H1 (cell line): ENCODE measurements at regions not wholly inside any gene's neighbourhood (a gene's known extent, or its start where the extent isn't known, plus 50 kb on each side); places are given as distances from the start of the nearest gene placed in this dataset.

Source experiments
- CTCF ChIA-PET: fragments of 300-600 bp; sonication (Branson Sonifier 250); formaldehyde crosslinking; loops from one replicate; lab custom pipeline; 2021; ENCODE audit not compliant: partially characterized antibody; lab: Charles Lee
- POLR2A ChIA-PET: fragments of 300-600 bp; sonication (Branson Sonifier 250); formaldehyde crosslinking; loops from one replicate; lab custom pipeline; 2021; ENCODE audit warnings: inconsistent platforms; ENCODE audit not compliant: partially characterized antibody; lab: Charles Lee
- DNase-seq, 2 experiments: peaks; one replicate each; pipeline versions ENCODE4 v3.0.0 to v3.0.0-alpha.2; 2010 to 2022; ENCODE audit warnings: low spot score in 2 of 2, low read depth in 1 of 2, mixed read lengths in 1 of 2
- FAIRE-seq: peaks from 2 replicates; lab custom pipeline; 2011; peaks lifted over from hg19 to GRCh38; lab: Jason Lieb, UNC
- H2AFZ ChIP-seq: 2 replicates; pipeline ENCODE4 v1.8.1; 2012; ENCODE audit warnings: low read length, inconsistent platforms
- H2AK5ac ChIP-seq: 2 replicates; pipeline ENCODE4 v1.6.1; 2013; ENCODE audit warnings: low read depth, low read length
- H2BK120ac ChIP-seq: replicated peaks from 2 replicates; pipeline ENCODE3; 2013; ENCODE audit warnings: low read depth, low read length, inconsistent platforms
- H2BK12ac ChIP-seq: 2 replicates; pipeline ENCODE4 v1.6.1; 2013; ENCODE audit warnings: low read depth, low read length
- H2BK15ac ChIP-seq: 2 replicates; pipeline ENCODE4 v1.6.1; 2013; ENCODE audit warnings: low read length
- H2BK20ac ChIP-seq: 2 replicates; pipeline ENCODE4 v1.6.1; 2013; ENCODE audit warnings: low read length
- H2BK5ac ChIP-seq: 2 replicates; pipeline ENCODE4 v1.6.1; 2013; ENCODE audit warnings: low read depth, low read length
- H3K14ac ChIP-seq: 2 replicates; pipeline ENCODE4 v1.6.1; 2013; ENCODE audit warnings: inconsistent platforms; ENCODE audit not compliant: insufficient read length
- H3K18ac ChIP-seq: 2 replicates; pipeline ENCODE4 v1.6.1; 2013; ENCODE audit warnings: low read length; ENCODE audit errors: extremely low read depth
- H3K23ac ChIP-seq: 2 replicates; pipeline ENCODE4 v1.6.1; 2013; ENCODE audit warnings: inconsistent platforms; ENCODE audit not compliant: insufficient read length
- H3K23me2 ChIP-seq: 2 replicates; pipeline ENCODE4 v1.6.1; 2013; ENCODE audit warnings: low read depth, low read length
- H3K27ac ChIP-seq: 2 replicates; pipeline ENCODE4 v1.6.1; 2011; ENCODE audit warnings: low read depth, low read length, inconsistent platforms
- H3K27me3 ChIP-seq, 4 experiments: replicated peaks in 1 of 4; 1 replicate in 1 of 4; 2 replicates in 3 of 4; pipeline versions ENCODE4 v1.6.1 to v1.8.1; 2011 to 2013; ENCODE audit warnings: low read length in 3 of 4, mild to moderate bottlenecking in 3 of 4, inconsistent platforms in 2 of 4, mixed read lengths in 2 of 4, moderate library complexity in 1 of 4; ENCODE audit not compliant: control insufficient read depth in 3 of 4, insufficient read depth in 3 of 4; ENCODE audit errors: extremely low read depth in 1 of 4
- H3K36me3 ChIP-seq, 4 experiments: 2 replicates each; pipeline versions ENCODE4 v1.6.1 to v1.8.1; 2011 to 2013; ENCODE audit warnings: mild to moderate bottlenecking in 4 of 4, low read length in 3 of 4, moderate library complexity in 2 of 4, control low read depth in 1 of 4, inconsistent platforms in 1 of 4; ENCODE audit not compliant: insufficient read depth in 4 of 4, control insufficient read depth in 2 of 4
- H3K4ac ChIP-seq: replicated peaks from 2 replicates; pipeline ENCODE3; 2013; ENCODE audit warnings: low read length, low read depth, mixed read lengths, inconsistent platforms; ENCODE audit not compliant: insufficient read length
- H3K4me1 ChIP-seq, 4 experiments: replicated peaks in 1 of 4; 1 replicate in 1 of 4; 2 replicates in 3 of 4; pipeline versions ENCODE4 v1.6.1 to v1.8.1; 2011 to 2013; ENCODE audit warnings: low read length in 3 of 4, inconsistent platforms in 2 of 4, mixed read lengths in 1 of 4; ENCODE audit not compliant: insufficient read depth in 4 of 4, control insufficient read depth in 3 of 4
- H3K4me2 ChIP-seq, 2 experiments: 2 replicates each; pipeline versions ENCODE4 v1.6.1 to v1.8.1; 2011 to 2013; ENCODE audit warnings: low read depth in 2 of 2, low read length in 2 of 2, control low read depth in 1 of 2, inconsistent platforms in 1 of 2, mild to moderate bottlenecking in 1 of 2; ENCODE audit not compliant: insufficient read depth in 1 of 2
- H3K4me3 ChIP-seq, 4 experiments: fragments of 200-600, 300-600 bp in 1 of 4; sonication (generic), shearing (Covaris generic), sonication (Bioruptor Twin) in 1 of 4; 2 replicates each; pipeline versions ENCODE4 v1.5.1 to v1.8.1; 2011 to 2016; ENCODE audit warnings: low read length in 4 of 4, low read depth in 3 of 4, control low read depth in 2 of 4, inconsistent platforms in 2 of 4, mild to moderate bottlenecking in 2 of 4, mixed read lengths in 1 of 4, moderate library complexity in 1 of 4; ENCODE audit not compliant: insufficient read depth in 2 of 4; ENCODE audit errors: extremely low read depth in 1 of 4
- H3K56ac ChIP-seq: replicated peaks from 2 replicates; pipeline ENCODE3; 2013; ENCODE audit warnings: low read depth, mild to moderate bottlenecking, mixed read lengths, low read length, inconsistent platforms; ENCODE audit not compliant: insufficient read length
- H3K79me1 ChIP-seq: 2 replicates; pipeline ENCODE4 v1.6.1; 2013; ENCODE audit warnings: low read depth, low read length, control low read depth
- H3K79me2 ChIP-seq, 2 experiments: 2 replicates each; pipeline versions ENCODE4 v1.6.1 to v1.8.1; 2012 to 2013; ENCODE audit warnings: low read length in 2 of 2, mild to moderate bottlenecking in 2 of 2, inconsistent platforms in 1 of 2; ENCODE audit not compliant: insufficient read depth in 2 of 2, control insufficient read depth in 1 of 2
- H3K9ac ChIP-seq, 4 experiments: replicated peaks in 1 of 4; 1 replicate in 1 of 4; 2 replicates in 3 of 4; pipeline versions ENCODE4 v1.6.1 to v1.8.1; 2011 to 2013; ENCODE audit warnings: low read depth in 3 of 4, low read length in 3 of 4, control low read depth in 2 of 4, mild to moderate bottlenecking in 2 of 4, moderate library complexity in 2 of 4, inconsistent platforms in 1 of 4; ENCODE audit errors: extremely low read depth in 1 of 4
- H3K9me3 ChIP-seq, 2 experiments: 2 replicates each; pipeline versions ENCODE4 v1.6.1 to v1.8.1; 2012 to 2013; ENCODE audit warnings: mild to moderate bottlenecking in 2 of 2, moderate library complexity in 2 of 2, control low read depth in 1 of 2, inconsistent platforms in 1 of 2, low read depth in 1 of 2, low read length in 1 of 2, mixed read lengths in 1 of 2; ENCODE audit not compliant: insufficient read depth in 2 of 2
- H4K20me1 ChIP-seq, 2 experiments: replicated peaks in 1 of 2; 2 replicates each; pipeline versions ENCODE3 to v1.8.1; 2011 to 2013; ENCODE audit warnings: inconsistent platforms in 2 of 2, low read length in 2 of 2, mild to moderate bottlenecking in 1 of 2; ENCODE audit not compliant: insufficient read depth in 2 of 2, control insufficient read depth in 1 of 2
- H4K5ac ChIP-seq: 2 replicates; pipeline ENCODE4 v1.6.1; 2013; ENCODE audit warnings: low read length, low read depth, mixed read lengths, inconsistent platforms; ENCODE audit not compliant: insufficient read length
- H4K8ac ChIP-seq: 2 replicates; pipeline ENCODE4 v1.8.0; 2013; ENCODE audit warnings: mild to moderate bottlenecking, moderate library complexity, low read length, inconsistent platforms; ENCODE audit not compliant: insufficient read depth; ENCODE audit errors: extremely low read depth
- H4K91ac ChIP-seq: replicated peaks from 2 replicates; pipeline ENCODE3; 2013; ENCODE audit warnings: low read length, mixed read lengths, inconsistent platforms; ENCODE audit not compliant: insufficient read length
- BRCA1 ChIP-seq: IDR thresholded peaks from 2 replicates; pipeline ENCODE4 v1.6.1; 2012; ENCODE audit warnings: low read depth, low read length, improper control_type of control experiment
- CEBPB ChIP-seq: IDR thresholded peaks from 2 replicates; pipeline ENCODE4 v1.6.1; 2012; ENCODE audit warnings: low read depth, low read length
- CHD1 ChIP-seq: IDR thresholded peaks from 2 replicates; pipeline ENCODE4 v1.6.1; 2012; ENCODE audit warnings: low read depth, low read length, improper control_type of control experiment
- E2F6 ChIP-seq: IDR thresholded peaks from 2 replicates; pipeline ENCODE4 v1.6.1; 2012; ENCODE audit warnings: inconsistent platforms
- JUND ChIP-seq: IDR thresholded peaks from 2 replicates; pipeline ENCODE4 v1.6.1; 2011; ENCODE audit warnings: mild to moderate bottlenecking, improper control_type of control experiment, low read length
- KDM4A ChIP-seq: IDR thresholded peaks from one replicate; pipeline ENCODE4 v1.7.1; 2012; ENCODE audit warnings: low read depth, mild to moderate bottlenecking, moderate library complexity, low read length, inconsistent platforms; ENCODE audit not compliant: severe bottlenecking
- NRF1 ChIP-seq: IDR thresholded peaks from 2 replicates; pipeline ENCODE4 v1.6.1; 2011; ENCODE audit warnings: mild to moderate bottlenecking, low read depth, low read length, improper control_type of control experiment
- PHF8 ChIP-seq: fragments of 200-600 bp; sonication (generic); conservative IDR thresholded peaks from 2 replicates; pipeline ENCODE4 v1.7.1; 2012; ENCODE audit warnings: low read depth, mild to moderate bottlenecking, inconsistent platforms, low read length, moderate library complexity
- POU5F1 ChIP-seq: IDR thresholded peaks from 2 replicates; pipeline ENCODE4 v1.6.1; 2011; ENCODE audit warnings: low read depth, mild to moderate bottlenecking, low read length, moderate library complexity
- SIN3A ChIP-seq, 2 experiments: IDR thresholded peaks in 1 of 2; conservative IDR thresholded peaks in 1 of 2; 2 replicates each; pipeline ENCODE4 v1.6.1; 2011 to 2012; ENCODE audit warnings: low read length in 2 of 2, improper control_type of control experiment in 1 of 2, low read depth in 1 of 2, mild to moderate bottlenecking in 1 of 2
- SIRT6 ChIP-seq: IDR thresholded peaks from one replicate; pipeline ENCODE4 v1.7.1; 2012; ENCODE audit warnings: low read length, inconsistent platforms
- SP1 ChIP-seq: IDR thresholded peaks from 2 replicates; pipeline ENCODE4 v1.6.1; 2011; ENCODE audit warnings: low read depth, low read length
- SP2 ChIP-seq: IDR thresholded peaks from 2 replicates; pipeline ENCODE4 v1.6.1; 2012; ENCODE audit warnings: mild to moderate bottlenecking, low read length, inconsistent platforms
- SP4 ChIP-seq: IDR thresholded peaks from 2 replicates; pipeline ENCODE4 v1.6.1; 2012; ENCODE audit warnings: low read length, inconsistent platforms
- SRF ChIP-seq: IDR thresholded peaks from 2 replicates; pipeline ENCODE4 v1.6.1; 2011; ENCODE audit warnings: mild to moderate bottlenecking, low read depth, low read length, moderate library complexity
- SUZ12 ChIP-seq: fragments of 200-600 bp; sonication (generic); IDR thresholded peaks from 2 replicates; pipeline ENCODE4 v1.6.1; 2012; ENCODE audit warnings: mild to moderate bottlenecking, inconsistent platforms, low read length, moderate library complexity, mixed read lengths
- TEAD4 ChIP-seq: IDR thresholded peaks from 2 replicates; pipeline ENCODE4 v1.6.1; 2012; ENCODE audit warnings: low read depth, low read length, inconsistent platforms, mixed read lengths
- WGBS, 2 experiments: shearing (Covaris generic) in 1 of 2; methylation state at CpG; one replicate each; pipeline versions ENCODE4 v1.1.6 to v1.1.7; 2013 to 2015; ENCODE audit warnings: low lambda C conversion rate in 2 of 2, mixed read lengths in 2 of 2, inconsistent platforms in 1 of 2, low coverage in 1 of 2, missing lambda C conversion rate in 1 of 2; ENCODE audit not compliant: insufficient replicate concordance in 2 of 2, insufficient coverage in 1 of 2, insufficient read length in 1 of 2; ENCODE audit errors: extremely low coverage in 1 of 2, missing lambda C conversion rate in 1 of 2; 5-methylcytosine and 5-hydroxymethylcytosine counted together

GRCh38 chr4:79160962-79161361 is 164.9 kb downstream of the NAA11 start:
- Histone ChIP-seq H2BK20ac (no peak overlapping the region), H2BK5ac (no peak overlapping the region), H2BK12ac (no peak overlapping the region), H3K27me3 (no peaks in the 10 kb centered on the region), H2AFZ (no peak overlapping the region), H3K4me2 (no peak overlapping the region), H3K4me3 (no peak overlapping the region), H3K36me3 (no peaks in the 10 kb centered on the region), H4K20me1 (no peaks in the 10 kb centered on the region), H3K9me3 (no peaks in the 10 kb centered on the region), H3K4me1 (no peaks in the 10 kb centered on the region), H3K23ac (no peak overlapping the region), H3K18ac (no peak overlapping the region), H3K14ac (no peak overlapping the region), H3K79me2 (no peaks in the 10 kb centered on the region), H4K91ac (no peak overlapping the region), H3K27ac (no peak overlapping the region), H2BK15ac (no peak overlapping the region), H3K79me1 (no peaks in the 10 kb centered on the region), H3K23me2 (no peaks in the 10 kb centered on the region), H2BK120ac (no peak overlapping the region), H3K9ac (no peak overlapping the region), H3K4ac (no peak overlapping the region), H2AK5ac (no peak overlapping the region), H3K56ac (no peak overlapping the region), H4K8ac (no peak overlapping the region), H4K5ac (no peak overlapping the region)
- ChIA-PET CTCF (no interaction called here), POLR2A (no interaction called here)
- DNase-seq: no peak
- 97% methylated on average over 2 of the region's 2 CpGs; no CpG with 5 or more reads in 1 of the 2 experiments for WGBS, 2 experiments
- TF ChIP-seq SRF (no peak), PHF8 (no peak), SP1 (no peak), CEBPB (no peak), E2F6 (no peak), SIN3A (conservative IDR thresholded peaks at IDR 0.05 in 1 of 2, IDR thresholded peaks at IDR 0.05 in 1 of 2; ENCODE audit: low read depth in 1 of 2, low read length in 2 of 2) (no peak), KDM4A (no peak), SUZ12 (no peak), POU5F1 (no peak), SP2 (no peak), TEAD4 (no peak), SIRT6 (no peak), CHD1 (no peak), SP4 (no peak), JUND (no peak), BRCA1 (no peak), NRF1 (no peak)
- no peak for FAIRE-seq
